Epithelial cell of proximal tubule (primary cell): ENCODE measurements at regions not wholly inside any gene's neighbourhood (a gene's known extent, or its start where the extent isn't known, plus 50 kb on each side); places are given as distances from the start of the nearest gene placed in this dataset.
"Not testable (repeated sequence)": the region's sequence is repeated elsewhere in the genome, so short reads cannot be mapped to it uniquely, and the experiment has no call there.

Source experiments
- DNase-seq: peaks from one replicate; pipeline ENCODE4 v3.0.0-alpha.2; 2011; ENCODE audit warnings: low read depth
- H3K4me3 ChIP-seq: 2 replicates; pipeline ENCODE4 v1.5.1; 2011; ENCODE audit warnings: low read depth, mild to moderate bottlenecking, low read length
- TF ChIP-seq, protein P1 (sequence below): conservative IDR thresholded peaks from 2 replicates; pipeline ENCODE4 v1.5.1; 2012; ENCODE audit warnings: low read depth, mild to moderate bottlenecking, low read length

DNA sequence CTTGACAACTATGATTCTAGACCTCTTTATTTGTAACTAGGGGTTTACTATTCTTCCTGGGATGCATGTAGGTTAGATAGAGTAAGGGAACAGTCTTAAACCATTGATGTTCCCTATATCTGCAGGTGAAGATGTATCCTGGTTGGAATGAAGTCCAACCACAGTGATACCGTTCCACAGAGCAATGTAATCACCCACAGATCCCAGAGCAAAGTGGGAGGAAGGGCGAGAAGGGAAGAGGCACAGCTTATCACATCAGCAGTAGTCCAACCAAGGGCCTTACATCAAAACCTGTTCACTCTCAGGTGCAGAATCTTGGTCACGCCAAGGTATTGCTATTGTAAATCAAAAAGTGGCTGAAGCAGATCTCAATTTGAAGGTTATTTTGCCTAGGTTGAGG lies 61.8 kb upstream of the LIPC start:
- DNase-seq, result no peak
- TF ChIP-seq, protein P1, sequence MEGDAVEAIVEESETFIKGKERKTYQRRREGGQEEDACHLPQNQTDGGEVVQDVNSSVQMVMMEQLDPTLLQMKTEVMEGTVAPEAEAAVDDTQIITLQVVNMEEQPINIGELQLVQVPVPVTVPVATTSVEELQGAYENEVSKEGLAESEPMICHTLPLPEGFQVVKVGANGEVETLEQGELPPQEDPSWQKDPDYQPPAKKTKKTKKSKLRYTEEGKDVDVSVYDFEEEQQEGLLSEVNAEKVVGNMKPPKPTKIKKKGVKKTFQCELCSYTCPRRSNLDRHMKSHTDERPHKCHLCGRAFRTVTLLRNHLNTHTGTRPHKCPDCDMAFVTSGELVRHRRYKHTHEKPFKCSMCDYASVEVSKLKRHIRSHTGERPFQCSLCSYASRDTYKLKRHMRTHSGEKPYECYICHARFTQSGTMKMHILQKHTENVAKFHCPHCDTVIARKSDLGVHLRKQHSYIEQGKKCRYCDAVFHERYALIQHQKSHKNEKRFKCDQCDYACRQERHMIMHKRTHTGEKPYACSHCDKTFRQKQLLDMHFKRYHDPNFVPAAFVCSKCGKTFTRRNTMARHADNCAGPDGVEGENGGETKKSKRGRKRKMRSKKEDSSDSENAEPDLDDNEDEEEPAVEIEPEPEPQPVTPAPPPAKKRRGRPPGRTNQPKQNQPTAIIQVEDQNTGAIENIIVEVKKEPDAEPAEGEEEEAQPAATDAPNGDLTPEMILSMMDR, result no peak
- no peak overlapping the region for H3K4me3 ChIP-seq

DNA sequence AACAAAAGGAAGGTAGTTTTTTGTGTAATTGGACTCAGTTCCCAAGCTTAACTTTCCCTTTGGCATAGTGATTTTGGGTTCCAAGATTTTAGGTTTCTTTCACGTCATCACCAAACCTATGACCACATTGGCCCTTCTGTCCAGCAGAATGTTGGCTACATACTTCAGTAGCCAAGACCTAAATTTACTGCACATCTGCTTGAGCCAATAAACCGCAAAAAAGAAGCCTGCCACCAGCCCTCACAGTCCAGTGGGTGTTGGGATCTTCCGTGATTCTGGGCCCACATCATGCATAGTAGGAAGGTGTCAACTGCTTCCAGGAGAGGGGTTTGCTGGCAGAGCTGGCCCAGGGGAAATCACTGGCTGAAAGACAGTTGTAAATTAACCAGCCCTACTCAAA lies 57.6 kb upstream of the LIPC start:
- H3K4me3 ChIP-seq, result no peak overlapping the region
- TF ChIP-seq, protein P1, result no peak
- DNase-seq, result no peak

DNA sequence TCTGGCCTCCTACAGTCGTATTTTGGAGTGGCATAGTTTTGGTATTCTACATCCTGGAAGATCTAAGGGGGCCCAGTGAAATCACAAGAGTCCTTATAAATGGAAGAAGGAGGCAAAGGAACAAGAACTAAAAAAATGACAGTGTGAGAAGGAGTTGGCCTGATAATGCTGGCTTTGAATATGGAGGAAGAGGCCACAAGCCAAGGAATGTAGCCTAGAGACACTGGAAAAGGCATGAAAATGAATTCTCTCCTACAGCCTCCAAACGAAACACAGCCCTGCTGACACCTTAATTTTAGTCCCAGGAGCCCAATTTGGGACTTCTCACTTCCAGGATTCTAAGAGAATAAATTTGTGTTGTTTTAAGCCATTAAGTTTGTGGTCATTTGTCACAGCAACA lies 54.6 kb upstream of the LIPC start:
- TF ChIP-seq, protein P1, result no peak
- H3K4me3 ChIP-seq, result no peak overlapping the region
- DNase-seq, result no peak

DNA sequence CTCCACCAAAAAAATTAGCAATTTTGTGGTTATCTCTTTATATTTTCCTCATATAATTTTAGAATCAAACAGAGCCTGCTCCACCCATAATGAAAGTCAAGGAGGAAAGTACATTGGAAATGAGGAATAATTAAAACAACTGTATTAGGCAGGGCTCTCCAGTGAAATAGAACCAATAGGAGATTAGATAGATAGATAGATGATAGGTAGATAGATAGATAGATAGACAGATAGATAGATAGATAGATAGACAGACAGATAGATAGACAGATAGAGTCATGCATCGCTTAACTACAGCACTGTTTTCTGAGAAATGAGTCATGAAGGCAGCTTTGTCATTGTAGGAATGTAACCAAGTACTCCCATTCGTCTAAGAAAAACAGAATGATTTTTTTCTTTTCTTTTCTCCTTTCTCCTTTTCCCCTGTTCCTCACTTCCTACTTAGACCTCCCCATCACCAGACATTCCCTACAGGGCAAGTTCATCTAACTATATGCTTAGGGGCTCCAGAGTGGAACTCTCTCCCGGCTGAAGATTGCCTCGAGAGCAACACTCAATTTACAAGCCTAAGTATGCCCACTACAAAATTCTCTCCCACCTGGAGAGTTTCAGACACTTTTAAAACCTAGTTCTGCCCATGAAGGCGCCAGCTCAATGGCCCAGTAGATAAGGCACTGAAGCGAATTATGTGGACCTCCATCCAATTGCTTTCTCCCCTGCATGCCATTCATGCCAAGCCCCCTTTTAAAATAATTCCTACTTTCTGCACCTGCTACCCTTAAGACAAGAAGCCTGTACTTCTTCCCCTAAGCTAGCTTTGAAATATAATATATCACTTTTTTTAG lies 53.3 kb upstream of the LIPC start:
- TF ChIP-seq, protein P1, result no peak
- H3K4me3 ChIP-seq, result no peak overlapping the region
- DNase-seq, result no peak

DNA sequence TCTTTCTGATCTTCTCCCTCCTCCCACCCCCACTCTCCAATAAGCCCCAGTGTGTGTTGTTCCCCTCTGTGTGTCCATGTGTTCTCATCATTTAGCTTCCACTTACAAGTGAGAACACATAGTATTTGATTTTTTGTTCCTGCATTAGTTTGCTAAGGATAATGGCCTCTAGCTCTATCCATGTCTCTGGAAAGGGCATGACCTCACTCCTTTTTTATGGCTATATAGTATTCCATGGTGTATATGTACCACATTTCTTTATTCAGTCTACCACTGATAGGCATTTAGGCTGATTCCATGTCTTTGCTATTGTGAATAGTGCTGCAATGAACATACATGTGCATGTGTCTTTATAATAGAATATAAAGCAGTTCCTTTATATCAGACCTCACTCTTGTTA lies 52.3 kb upstream of the LIPC start:
- DNase-seq, result not testable (repeated sequence)

DNA sequence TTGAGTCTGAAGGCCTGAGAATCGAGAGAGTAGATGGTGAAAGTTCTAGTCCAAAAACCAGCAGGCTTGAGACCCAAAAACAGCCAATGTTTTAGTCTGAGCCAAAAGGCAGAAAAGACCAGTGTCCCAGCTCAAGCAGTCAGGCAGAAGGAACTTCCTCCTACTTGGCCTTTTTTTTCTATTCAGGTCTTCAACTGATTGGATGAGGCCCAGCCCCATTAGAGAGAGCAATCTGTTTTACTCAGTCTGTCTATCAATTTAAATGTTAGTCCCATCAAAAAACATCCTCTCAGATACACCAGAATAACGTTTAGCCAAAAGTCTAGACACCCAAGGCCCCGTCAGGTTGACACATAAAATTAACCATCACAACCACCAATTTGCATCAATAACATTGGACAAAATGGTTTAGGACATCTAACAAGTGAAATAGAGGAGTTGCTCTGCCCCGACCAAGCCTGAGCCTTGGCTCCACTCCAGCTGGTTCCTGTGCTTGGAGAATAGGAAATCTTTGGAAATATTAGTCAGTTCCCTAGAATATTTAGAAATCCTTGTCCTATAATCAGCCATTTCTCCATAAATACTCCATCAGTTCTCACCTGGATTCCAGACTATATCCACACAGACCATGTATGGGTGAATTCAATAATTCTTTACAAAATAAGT lies 51.4 kb upstream of the LIPC start:
- H3K4me3 ChIP-seq, result no peak overlapping the region
- DNase-seq, result no peak
- TF ChIP-seq, protein P1, result no peak

More for the DNA sequence above, 52.3 kb upstream of the LIPC start:
- not testable (repeated sequence) for H3K4me3 ChIP-seq

DNA sequence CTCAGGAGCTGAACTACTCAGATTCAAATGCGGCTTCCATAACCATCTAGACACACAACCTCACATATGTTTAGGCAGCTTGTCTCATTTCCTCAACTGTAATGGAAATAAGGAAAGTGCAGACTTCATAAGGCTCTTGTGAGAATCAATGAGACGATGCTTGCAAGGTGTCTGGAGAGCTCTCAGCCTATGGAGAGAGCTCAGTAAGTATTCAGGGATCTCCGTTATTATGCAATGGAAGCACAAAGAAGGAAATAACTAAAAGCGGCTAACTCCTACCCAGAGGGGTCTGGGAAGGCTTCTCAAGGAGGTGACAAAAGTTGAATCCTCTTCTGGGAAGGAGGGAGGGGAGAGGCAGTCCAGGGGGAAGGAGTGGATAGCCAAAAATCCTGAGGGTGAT lies 50.1 kb upstream of the LIPC start:
- no peak overlapping the region for H3K4me3 ChIP-seq
- no peak for DNase-seq
- TF ChIP-seq, protein P1, result no peak
